ENCODE measurements at regions not wholly inside any gene's neighbourhood (a gene's known extent, or its start where the extent isn't known, plus 50 kb on each side); places are given as distances from the start of the nearest gene placed in this dataset.

- no peak for DNase-seq (ENCODE audit: low read depth)
Measured at GRCh38 chr2:191514613-191515012, 163.3 kb upstream of the NABP1 start.

- no peak for DNase-seq (ENCODE audit: low read depth)
Measured at GRCh38 chr2:191515551-191515950, 162.4 kb upstream of the NABP1 start.

- DNase-seq (ENCODE audit: low read depth) = no peak
Measured at GRCh38 chr2:191516260-191516659, 161.7 kb upstream of the NABP1 start.

- no peak for DNase-seq (ENCODE audit: low read depth)
Measured at GRCh38 chr2:191521608-191522208, 156.2 kb upstream of the NABP1 start.

GRCh38 chr2:191522478-191523120, 155.3 kb upstream of the NABP1 start:
- DNase-seq (ENCODE audit: low read depth) = no peak

GRCh38 chr2:191526091-191526490, 151.8 kb upstream of the NABP1 start:
- no peak for DNase-seq (ENCODE audit: low read depth)

- DNase-seq (ENCODE audit: low read depth) = no peak
Measured at GRCh38 chr2:191526536-191526935, 151.4 kb upstream of the NABP1 start.

GRCh38 chr2:191526953-191527556, 150.9 kb upstream of the NABP1 start:
- DNase-seq (ENCODE audit: low read depth) = no peak

GRCh38 chr2:191530618-191531017, 147.3 kb upstream of the NABP1 start:
- DNase-seq (ENCODE audit: low read depth) = no peak

- DNase-seq (ENCODE audit: low read depth) = no peak
Measured at GRCh38 chr2:191533693-191534180, 144.2 kb upstream of the NABP1 start.

GRCh38 chr2:191537921-191538320, 140.0 kb upstream of the NABP1 start:
- DNase-seq (ENCODE audit: low read depth) = no peak

- no peak for DNase-seq (ENCODE audit: low read depth)
Measured at GRCh38 chr2:191538334-191538903, 139.5 kb upstream of the NABP1 start.

GRCh38 chr2:191539068-191539467, 138.9 kb upstream of the NABP1 start:
- peak; percentile 10 for DNase-seq (ENCODE audit: low read depth)

GRCh38 chr2:191540681-191541080, 137.3 kb upstream of the NABP1 start:
- no peak for DNase-seq (ENCODE audit: low read depth)

GRCh38 chr2:191543708-191544107, 134.2 kb upstream of the NABP1 start:
- DNase-seq (ENCODE audit: low read depth) = no peak

GRCh38 chr2:191544461-191545062, 133.4 kb upstream of the NABP1 start:
- no peak for DNase-seq (ENCODE audit: low read depth)

- no peak for DNase-seq (ENCODE audit: low read depth)
Measured at GRCh38 chr2:191545361-191545760, 132.6 kb upstream of the NABP1 start.

GRCh38 chr2:191552066-191552465, 125.9 kb upstream of the NABP1 start:
- DNase-seq (ENCODE audit: low read depth) = no peak

GRCh38 chr2:191554240-191554639, 123.7 kb upstream of the NABP1 start:
- no peak for DNase-seq (ENCODE audit: low read depth)

GRCh38 chr2:191555092-191555742, 122.7 kb upstream of the NABP1 start:
- DNase-seq (ENCODE audit: low read depth) = peak; percentile 66

- no peak for DNase-seq (ENCODE audit: low read depth)
Measured at GRCh38 chr2:191556463-191556862, 121.5 kb upstream of the NABP1 start.

GRCh38 chr2:191557841-191558240, 120.1 kb upstream of the NABP1 start:
- no peak for DNase-seq (ENCODE audit: low read depth)
